GM19035 (cell line): ENCODE measurements at regions not wholly inside any gene's neighbourhood (a gene's known extent, or its start where the extent isn't known, plus 50 kb on each side); places are given as distances from the start of the nearest gene placed in this dataset.

Experiments
- ATAC-seq: cut with Tn5 transposase; IDR thresholded peaks from one replicate; pipeline ENCODE4 v1.9.1; 2021; ENCODE audit not compliant: unreplicated experiment

- ATAC-seq = no peak
Measured at GRCh38 chr7:114130866-114131265, 212.1 kb upstream of the PPP1R3A start.

GRCh38 chr7:114128880-114129279, 210.1 kb upstream of the PPP1R3A start:
- no peak for ATAC-seq

GRCh38 chr7:114126095-114126494, 207.3 kb upstream of the PPP1R3A start:
- no peak for ATAC-seq

GRCh38 chr7:114112806-114113205, 194.0 kb upstream of the PPP1R3A start:
- no peak for ATAC-seq

- ATAC-seq = no peak
Measured at GRCh38 chr7:114110666-114111065, 191.9 kb upstream of the PPP1R3A start.

- no peak for ATAC-seq
Measured at GRCh38 chr7:114109721-114110120, 190.9 kb upstream of the PPP1R3A start.

- ATAC-seq = no peak
Measured at GRCh38 chr7:114109304-114109703, 190.5 kb upstream of the PPP1R3A start.

- ATAC-seq = no peak
Measured at GRCh38 chr7:114108510-114108909, 189.7 kb upstream of the PPP1R3A start.

GRCh38 chr7:114107522-114107921, 188.7 kb upstream of the PPP1R3A start:
- no peak for ATAC-seq

GRCh38 chr7:114104035-114104434, 185.2 kb upstream of the PPP1R3A start:
- no peak for ATAC-seq

- no peak for ATAC-seq
Measured at GRCh38 chr7:114102996-114103395, 184.2 kb upstream of the PPP1R3A start.

- ATAC-seq = no peak
Measured at GRCh38 chr7:114102131-114102530, 183.3 kb upstream of the PPP1R3A start.

GRCh38 chr7:114100810-114101209, 182.0 kb upstream of the PPP1R3A start:
- no peak for ATAC-seq

- no peak for ATAC-seq
Measured at GRCh38 chr7:114099337-114099736, 180.5 kb upstream of the PPP1R3A start.

- no peak for ATAC-seq
Measured at GRCh38 chr7:114095885-114096284, 177.1 kb upstream of the PPP1R3A start.

GRCh38 chr7:114088470-114088940, 169.7 kb upstream of the PPP1R3A start:
- ATAC-seq = no peak

GRCh38 chr7:114087653-114088469, 169.1 kb upstream of the PPP1R3A start:
- ATAC-seq = no peak

- no peak for ATAC-seq
Measured at GRCh38 chr7:114086914-114087652, 168.3 kb upstream of the PPP1R3A start.

GRCh38 chr7:114086537-114086913, 167.7 kb upstream of the PPP1R3A start:
- no peak for ATAC-seq

GRCh38 chr7:114085592-114086501, 167.0 kb upstream of the PPP1R3A start:
- ATAC-seq = peak; percentile 29

GRCh38 chr7:114085313-114085591, 166.4 kb upstream of the PPP1R3A start:
- peak; percentile 36 for ATAC-seq
